Gastrocnemius medialis (tissue), 4 donors: ENCODE measurements at regions not wholly inside any gene's neighbourhood (a gene's known extent, or its start where the extent isn't known, plus 50 kb on each side); places are given as distances from the start of the nearest gene placed in this dataset.

ENCODE experiments used
- CTCF ChIP-seq, 5 experiments: fragments of 450-650 bp in 3 of 5; fragments of 200-600 bp in 2 of 5; sonication (generic) in 2 of 5; IDR thresholded peaks in 4 of 5; conservative IDR thresholded peaks in 1 of 5; 1 replicate in 4 of 5; 2 replicates in 1 of 5; pipeline ENCODE4 v1.5.1; 2016 to 2019; ENCODE audit warnings: antibody characterized with exemption in 5 of 5, mild to moderate bottlenecking in 3 of 5, moderate library complexity in 3 of 5
- POLR2A ChIP-seq, 2 donors: fragments of 450-650 bp; IDR thresholded peaks; one replicate each; pipeline ENCODE4 v1.6.1; 2017; ENCODE audit warnings: antibody characterized with exemption in 2 of 2, mild to moderate bottlenecking in 2 of 2, moderate library complexity in 2 of 2

GRCh38 chr1:209291715-209292114, 291.8 kb upstream of the CAMK1G start:
- TF ChIP-seq CTCF (IDR thresholded peaks at IDR 0.05 in 4 of 5, conservative IDR thresholded peaks at IDR 0.05 in 1 of 5) (no peak), POLR2A (IDR thresholded peaks at IDR 0.05) (no peak)
